Heart right ventricle (tissue), 16 donors: ENCODE measurements at regions not wholly inside any gene's neighbourhood (a gene's known extent, or its start where the extent isn't known, plus 50 kb on each side); places are given as distances from the start of the nearest gene placed in this dataset.
"Not testable (repeated sequence)": the region's sequence is repeated elsewhere in the genome, so short reads cannot be mapped to it uniquely, and the experiment has no call there.

Experiments used
- ATAC-seq, 8 donors: fragments of 200-7000 bp; cut with Tn5 transposase; one replicate each; pipeline ENCODE4 v1.9.1; 2020; ENCODE audit warnings: mild to moderate bottlenecking in 8 of 8, moderate library complexity in 8 of 8, moderate number of reproducible peaks in 1 of 8
- DNase-seq, 2 donors: peaks; one replicate each; pipeline ENCODE4 v3.0.0-alpha.2; 2020
- H3K27ac ChIP-seq, 10 donors: fragments of 200-600 bp; sonication (generic) in 2 of 10; one replicate each; pipeline versions ENCODE4 v1.5.0 to v1.8.0; 2020 to 2022; ENCODE audit warnings: mild to moderate bottlenecking in 3 of 10
- H3K27me3 ChIP-seq, 7 donors: fragments of 200-600 bp; one replicate each; pipeline ENCODE4 v1.8.0; 2021 to 2022; ENCODE audit warnings: mild to moderate bottlenecking in 2 of 7
- H3K36me3 ChIP-seq, 9 donors: fragments of 200-600 bp; sonication (generic) in 1 of 9; one replicate each; pipeline versions ENCODE4 v1.5.0 to v1.8.0; 2020 to 2022; ENCODE audit warnings: mild to moderate bottlenecking in 2 of 9
- H3K4me1 ChIP-seq, 9 donors: fragments of 200-600 bp; sonication (generic) in 1 of 9; one replicate each; pipeline versions ENCODE4 v1.5.0 to v1.8.0; 2020 to 2022; ENCODE audit warnings: mild to moderate bottlenecking in 4 of 9
- H3K4me3 ChIP-seq, 10 donors: fragments of 200-600 bp; sonication (generic) in 2 of 10; one replicate each; pipeline versions ENCODE4 v1.5.0 to v1.8.0; 2020 to 2022; ENCODE audit warnings: mild to moderate bottlenecking in 7 of 10, moderate library complexity in 2 of 10
- H3K9me3 ChIP-seq, 11 donors: fragments of 200-600 bp in 10 of 11; sonication (generic) in 2 of 11; one replicate each; pipeline versions ENCODE4 v1.5.0 to v1.8.0; 2013 to 2022; ENCODE audit warnings: mild to moderate bottlenecking in 2 of 11, control low read depth in 1 of 11, moderate library complexity in 1 of 11
- WGBS, 2 donors: extraction: QIAGEN DNeasy Blood & Tissue Kit; methylation state at CpG; one replicate each; pipeline ENCODE4 v1.1.7; 2013; ENCODE audit warnings: inconsistent platforms in 1 of 2; 5-methylcytosine and 5-hydroxymethylcytosine counted together
- intact Hi-C, 10 donors: fragments of 100-400 bp; cut with DNase I; formaldehyde crosslinking; loops; one replicate each; pipeline versions ENCODE4 v1.11.1 to v1.14.2; 2022
- TF ChIP-seq, protein P1 (sequence below), 9 donors: fragments of 200-600 bp; sonication (generic) in 2 of 9; IDR thresholded peaks; one replicate each; pipeline versions ENCODE4 v1.5.0 to v1.8.0; 2021 to 2022; ENCODE audit warnings: antibody characterized with exemption in 9 of 9, mild to moderate bottlenecking in 5 of 9, moderate library complexity in 1 of 9
- donor health status: Arrhythmogenic right ventricular cardiomyopathy.
- donor health status: ischemic (EF 13 %, LVEDD 7.1; RV severe dilation, severe dysfunction).
- donor health status: healthy with polysubstance abuse.
- donor health status: DM: no; HTN: yes; CAD: no.
- donor health status: DM: no; HTN: no; CAD: no.
- donor health status: ischemic (EF 25% LVEDD 6.9; RV normal size, moderate dysfunction).
- donor health status: ischemic (EF 25% LVEDD 5.7; RV mildly dilated, moderate dysfunction).
- donor health status: healthy.
- donor health status: DM: yes; HTN: yes; CAD: no.
- donor health status: Ischemic cardiomyopathy.
- donor health status: ischemic (EF 35%, LVEDD 5.7; RV mildly dilated, moderate dysfunction).
- donor health status: nonischemic (EF 11% LVEDD 7.7; RV severe dilation, severe dysfunction).
- donor health status: DM: yes; HTN: yes; CAD: no.
- donor health status: PGD.
- donor health status: ischemic (EF 29% LVEDD 5.4; RV normal size, mild dysfunction).
- donor health status: nonischemic (EF 23%, LVEDD 6.1; RV moderate dilation, normal function).

DNA sequence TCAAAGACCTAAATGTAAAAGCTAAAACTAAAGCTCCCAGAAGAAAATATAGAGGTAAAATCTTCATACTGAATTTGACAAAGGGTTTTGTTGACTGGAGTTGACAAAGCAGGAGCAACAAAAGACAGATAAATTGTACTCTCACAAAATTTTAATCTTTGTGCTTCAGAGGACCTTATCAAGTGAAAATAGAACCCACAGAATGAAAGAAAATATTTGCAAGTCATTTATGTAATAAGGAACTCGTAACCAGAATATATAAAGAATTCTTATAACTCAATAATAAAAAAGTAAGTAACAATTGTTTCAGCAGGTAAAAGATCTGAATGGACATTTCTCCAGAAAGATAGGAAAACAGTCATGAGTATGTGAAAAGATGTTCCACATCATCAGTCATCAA lies 62.0 kb upstream of the SRRM3 start:
- no peak for DNase-seq
- no peak overlapping the region for H3K4me3 ChIP-seq
- TF ChIP-seq, protein P1, sequence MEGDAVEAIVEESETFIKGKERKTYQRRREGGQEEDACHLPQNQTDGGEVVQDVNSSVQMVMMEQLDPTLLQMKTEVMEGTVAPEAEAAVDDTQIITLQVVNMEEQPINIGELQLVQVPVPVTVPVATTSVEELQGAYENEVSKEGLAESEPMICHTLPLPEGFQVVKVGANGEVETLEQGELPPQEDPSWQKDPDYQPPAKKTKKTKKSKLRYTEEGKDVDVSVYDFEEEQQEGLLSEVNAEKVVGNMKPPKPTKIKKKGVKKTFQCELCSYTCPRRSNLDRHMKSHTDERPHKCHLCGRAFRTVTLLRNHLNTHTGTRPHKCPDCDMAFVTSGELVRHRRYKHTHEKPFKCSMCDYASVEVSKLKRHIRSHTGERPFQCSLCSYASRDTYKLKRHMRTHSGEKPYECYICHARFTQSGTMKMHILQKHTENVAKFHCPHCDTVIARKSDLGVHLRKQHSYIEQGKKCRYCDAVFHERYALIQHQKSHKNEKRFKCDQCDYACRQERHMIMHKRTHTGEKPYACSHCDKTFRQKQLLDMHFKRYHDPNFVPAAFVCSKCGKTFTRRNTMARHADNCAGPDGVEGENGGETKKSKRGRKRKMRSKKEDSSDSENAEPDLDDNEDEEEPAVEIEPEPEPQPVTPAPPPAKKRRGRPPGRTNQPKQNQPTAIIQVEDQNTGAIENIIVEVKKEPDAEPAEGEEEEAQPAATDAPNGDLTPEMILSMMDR (IDR thresholded peaks at IDR 0.05): no peak
- peaks cover 0 to 9% (median 0%) of the 10 kb centered on the region in 7 donors for H3K27me3 ChIP-seq
- H3K36me3 ChIP-seq: no peaks in the 10 kb centered on the region
- H3K9me3 ChIP-seq: no peaks in the 10 kb centered on the region
- intact Hi-C loops: loop anchor here in 1 of 10 donors (10.0 kb wide), 1 partner anchor 95 kb away; the partner anchor contains the start of genes MDH2 and STYXL1
- no peak for ATAC-seq
- WGBS, 2 donors: 94% methylated on average over 1 of the region's 1 CpG
- no peaks in the 10 kb centered on the region for H3K4me1 ChIP-seq
- H3K27ac ChIP-seq: no peak overlapping the region

DNA sequence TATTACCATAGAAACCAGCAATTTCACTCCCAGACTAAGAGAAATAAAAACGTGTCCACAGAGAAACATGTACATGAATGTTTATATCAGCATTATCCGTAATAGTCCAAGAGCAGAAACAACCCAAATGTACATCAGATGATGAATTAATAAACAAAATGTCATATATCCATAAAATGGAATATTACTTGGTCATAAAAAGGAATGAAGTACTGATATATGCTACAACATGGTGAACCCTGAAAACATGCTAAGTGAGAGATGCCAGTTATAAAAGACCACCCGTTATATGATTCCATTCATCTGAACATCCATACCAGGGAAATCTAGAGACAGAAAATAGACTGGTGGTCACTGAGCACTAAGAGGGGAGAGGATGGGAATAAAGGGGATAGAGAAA lies 61.4 kb upstream of the SRRM3 start:
- 74 to 80% methylated on average over 3 of the region's 3 CpGs for WGBS, 2 donors
- intact Hi-C loops: not testable (repeated sequence)

DNA sequence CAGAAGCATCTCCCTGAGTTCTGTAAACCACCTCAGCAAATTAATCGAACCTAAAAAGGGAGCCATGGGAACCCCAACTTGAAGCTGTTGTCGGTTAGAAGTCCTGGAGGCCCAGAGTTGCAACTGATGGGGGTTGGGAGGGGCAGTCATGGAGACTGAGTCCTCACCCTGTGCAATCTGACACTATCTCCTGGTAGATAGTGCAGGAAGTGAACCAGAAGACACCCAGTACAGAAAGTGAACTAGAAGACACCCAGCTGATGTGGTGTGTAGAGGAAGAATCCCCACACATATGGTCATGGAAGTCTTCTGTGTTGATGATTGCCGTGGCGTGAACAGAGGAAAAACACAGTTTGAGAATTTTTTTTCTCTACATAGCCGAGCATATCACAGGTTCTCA lies 58.8 kb upstream of the SRRM3 start:
- no peak overlapping the region for H3K27ac ChIP-seq
- peaks cover 0 to 5% (median 0%) of the 10 kb centered on the region in 9 donors for H3K4me1 ChIP-seq
- DNase-seq (no peak), ATAC-seq (no peak)
- WGBS, 2 donors: 80 to 84% methylated on average over 5 of the region's 5 CpGs
- no peak overlapping the region for H3K4me3 ChIP-seq
- H3K36me3 ChIP-seq: no peaks in the 10 kb centered on the region
- H3K27me3 ChIP-seq: peaks cover 0 to 5% (median 0%) of the 10 kb centered on the region in 7 donors
- intact Hi-C loops: no loop called here
- TF ChIP-seq, protein P1 (IDR thresholded peaks at IDR 0.05): no peak
- H3K9me3 ChIP-seq: no peaks in the 10 kb centered on the region

More for the DNA sequence above, 61.4 kb upstream of the SRRM3 start:
- not testable (repeated sequence) for H3K4me3 ChIP-seq, H3K27ac ChIP-seq, ATAC-seq, H3K36me3 ChIP-seq, DNase-seq, H3K27me3 ChIP-seq, H3K4me1 ChIP-seq, H3K9me3 ChIP-seq

DNA sequence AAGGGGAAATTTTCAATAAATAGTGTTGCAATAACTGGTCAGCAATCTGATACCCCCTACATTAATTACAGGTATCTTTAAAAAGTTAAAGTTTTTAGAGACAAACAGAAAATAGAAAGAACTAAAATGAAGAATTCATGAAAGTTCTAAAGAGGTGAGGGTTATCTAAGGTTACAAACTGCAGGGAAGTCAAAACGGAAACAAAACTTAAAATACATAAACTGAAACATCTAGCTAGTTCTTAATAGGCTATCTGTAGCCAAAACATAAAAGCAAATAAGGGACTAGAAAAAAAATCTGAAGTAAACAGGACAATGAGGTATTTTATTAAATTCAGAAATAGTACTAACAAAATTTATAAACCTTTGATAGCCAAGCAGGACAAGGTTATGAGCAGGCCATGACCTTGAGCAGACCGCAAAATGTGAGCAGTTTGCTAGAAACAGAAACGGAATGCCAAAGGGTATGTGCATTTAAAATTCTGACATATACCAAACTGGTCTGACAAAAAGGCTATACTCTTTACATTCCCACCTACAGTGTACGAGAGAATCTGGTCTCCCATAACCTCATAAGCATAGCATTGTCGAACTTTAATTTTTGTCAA lies 56.9 kb upstream of the SRRM3 start:
- H3K4me1 ChIP-seq, H3K9me3 ChIP-seq, DNase-seq, H3K27me3 ChIP-seq, intact Hi-C loops, H3K27ac ChIP-seq, ATAC-seq, H3K4me3 ChIP-seq, H3K36me3 ChIP-seq: not testable (repeated sequence)
- 79 to 83% methylated on average over 5 of the region's 5 CpGs for WGBS, 2 donors

DNA sequence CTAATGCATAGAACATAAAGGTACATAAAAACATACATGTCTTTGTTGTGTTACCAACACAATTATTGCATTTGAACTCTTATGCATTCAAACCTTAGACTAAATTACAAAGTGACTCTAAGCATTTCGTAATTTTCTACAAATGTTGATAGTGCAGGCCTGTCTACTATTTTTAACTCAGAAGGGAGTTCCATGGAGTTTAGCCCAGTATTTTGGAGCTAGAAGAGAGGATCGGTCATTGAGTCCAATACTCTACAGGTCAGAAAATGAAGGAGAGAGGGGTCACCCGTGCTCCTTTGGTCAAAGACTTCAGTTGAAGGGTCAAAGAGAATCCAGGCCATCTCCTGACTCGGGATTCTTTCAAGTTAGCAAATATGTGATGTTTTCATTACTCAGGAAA lies 55.3 kb upstream of the SRRM3 start:
- Histone ChIP-seq H3K27ac (peak overlapping the region in 2 of 10 donors; percentile 22 to 53), H3K9me3 (no peaks in the 10 kb centered on the region), H3K36me3 (no peaks in the 10 kb centered on the region), H3K4me3 (no peak overlapping the region), H3K27me3 (peaks cover 0 to 15% (median 8%) of the 10 kb centered on the region in 7 donors), H3K4me1 (peaks cover 0 to 5% (median 0%) of the 10 kb centered on the region in 9 donors)
- WGBS, 2 donors: 56 to 65% methylated on average over 4 of the region's 4 CpGs
- ATAC-seq (peak in 3 of 8 donors; percentile 42 to 67 (median 57)), DNase-seq (no peak)
- TF ChIP-seq, protein P1 (IDR thresholded peaks at IDR 0.05): no peak
- intact Hi-C loops: no loop called here

DNA sequence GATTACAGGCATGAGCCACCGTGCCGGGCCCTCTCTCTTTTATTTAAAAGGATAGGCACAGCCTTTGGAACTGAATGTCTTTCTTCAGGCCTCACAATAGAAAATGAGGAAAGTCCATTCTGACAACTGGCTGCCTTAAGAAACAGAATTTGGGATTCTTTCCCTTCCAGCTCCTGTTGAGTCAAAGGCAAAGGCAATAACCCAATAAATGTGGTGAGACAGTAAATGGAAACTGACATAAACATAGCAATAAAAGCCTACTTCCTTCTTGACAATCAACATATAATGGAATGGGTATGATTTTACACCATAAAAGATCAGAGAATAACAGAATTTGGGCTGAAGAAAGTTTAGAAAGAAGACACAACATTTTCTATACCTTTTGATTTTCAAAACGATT lies 52.7 kb upstream of the SRRM3 start:
- WGBS, 2 donors: 85 to 91% methylated on average over 3 of the region's 3 CpGs
- H3K27ac ChIP-seq, H3K4me3 ChIP-seq, intact Hi-C loops, DNase-seq, H3K36me3 ChIP-seq, H3K9me3 ChIP-seq, H3K4me1 ChIP-seq, ATAC-seq: not testable (repeated sequence)
- peaks cover 0 to 15% (median 8%) of the 10 kb centered on the region in 7 donors for H3K27me3 ChIP-seq
